ENCODE measurements at regions not wholly inside any gene's neighbourhood (a gene's known extent, or its start where the extent isn't known, plus 50 kb on each side); places are given as distances from the start of the nearest gene placed in this dataset.

- DNase-seq (ENCODE audit: low read depth), result no peak
These were observed 146.7 kb upstream of the KLF14 start for GRCh38 chr7:130880668-130881067.

GRCh38 chr7:130881091-130881798, 147.2 kb upstream of the KLF14 start:
- peak; percentile 47 for DNase-seq (ENCODE audit: low read depth)

GRCh38 chr7:130881799-130882141, 147.8 kb upstream of the KLF14 start:
- DNase-seq (ENCODE audit: low read depth), result no peak

GRCh38 chr7:130882396-130882795, 148.4 kb upstream of the KLF14 start:
- peak; percentile 6 for DNase-seq (ENCODE audit: low read depth)

GRCh38 chr7:130883928-130884327, 149.9 kb upstream of the KLF14 start:
- DNase-seq (ENCODE audit: low read depth), result no peak

- DNase-seq (ENCODE audit: low read depth), result peak; percentile 99
These were observed 150.7 kb upstream of the KLF14 start for GRCh38 chr7:130884437-130885417.

- DNase-seq (ENCODE audit: low read depth), result no peak
These were observed 152.6 kb upstream of the KLF14 start for GRCh38 chr7:130886438-130887135.

GRCh38 chr7:130887182-130887956, 153.4 kb upstream of the KLF14 start:
- peak; percentile 93 for DNase-seq (ENCODE audit: low read depth)

GRCh38 chr7:130887957-130888371, 154.0 kb upstream of the KLF14 start:
- no peak for DNase-seq (ENCODE audit: low read depth)

- no peak for DNase-seq (ENCODE audit: low read depth)
These were observed 154.5 kb upstream of the KLF14 start for GRCh38 chr7:130888468-130888867.

- peak; percentile 70 for DNase-seq (ENCODE audit: low read depth)
These were observed 156.4 kb upstream of the KLF14 start for GRCh38 chr7:130890176-130891020.

GRCh38 chr7:130891254-130892094, 157.5 kb upstream of the KLF14 start:
- DNase-seq (ENCODE audit: low read depth), result peak; percentile 97

GRCh38 chr7:130893441-130893894, 159.5 kb upstream of the KLF14 start:
- DNase-seq (ENCODE audit: low read depth), result peak; percentile 90

- peak; percentile 91 for DNase-seq (ENCODE audit: low read depth)
These were observed 160.3 kb upstream of the KLF14 start for GRCh38 chr7:130894146-130894908.

GRCh38 chr7:130894909-130895750, 161.1 kb upstream of the KLF14 start:
- no peak for DNase-seq (ENCODE audit: low read depth)

GRCh38 chr7:130896051-130896881, 162.3 kb upstream of the KLF14 start:
- DNase-seq (ENCODE audit: low read depth), result no peak
